GM21529 (cell line): ENCODE measurements at regions not wholly inside any gene's neighbourhood (a gene's known extent, or its start where the extent isn't known, plus 50 kb on each side); places are given as distances from the start of the nearest gene placed in this dataset.
A peak's percentile ranks its signal among the peaks of the same experiment; 100 is the strongest.

ENCODE experiments used
- ATAC-seq: cut with Tn5 transposase; IDR thresholded peaks from one replicate; pipeline ENCODE4 v1.9.1; 2021; ENCODE audit not compliant: unreplicated experiment

DNA sequence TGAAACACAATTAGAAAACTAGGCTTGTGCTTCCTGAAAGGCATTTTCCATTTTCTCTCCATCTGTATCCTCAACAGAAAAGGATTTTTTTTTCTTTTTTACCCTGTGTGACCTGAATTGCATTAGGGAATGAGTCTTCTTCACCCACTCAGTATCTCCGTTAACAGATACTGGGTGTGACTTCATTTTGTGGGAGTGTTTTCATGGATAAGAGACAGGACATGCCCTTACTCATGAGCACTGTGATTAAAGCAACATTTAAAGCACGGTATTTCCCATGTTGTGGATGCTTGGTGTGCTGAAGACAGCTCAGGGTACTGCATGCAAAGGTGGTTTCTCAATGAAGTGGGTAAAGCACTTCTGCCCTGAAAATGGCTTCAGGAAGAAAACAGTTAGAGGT lies 1397.3 kb upstream of the TMEM132C start:
- no peak for ATAC-seq

DNA sequence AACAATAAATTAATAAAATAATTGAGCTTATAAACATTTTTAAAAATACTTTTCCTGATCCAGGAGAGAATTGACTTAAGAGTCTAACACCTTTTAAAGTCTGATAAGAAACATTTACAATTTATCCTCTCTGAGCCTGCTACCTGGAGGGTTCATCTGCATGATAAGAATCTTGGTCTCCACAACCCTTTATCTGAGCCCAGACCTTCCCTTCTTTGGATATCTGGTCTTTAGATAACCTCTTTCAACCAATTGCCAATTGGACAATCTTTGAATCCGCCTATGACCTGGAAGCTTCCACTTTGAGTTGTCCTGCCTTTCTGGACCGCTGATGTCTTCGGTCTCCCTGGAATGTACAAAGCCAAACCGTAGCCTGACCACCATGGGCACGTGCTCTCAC lies 1393.3 kb upstream of the TMEM132C start:
- no peak for ATAC-seq

DNA sequence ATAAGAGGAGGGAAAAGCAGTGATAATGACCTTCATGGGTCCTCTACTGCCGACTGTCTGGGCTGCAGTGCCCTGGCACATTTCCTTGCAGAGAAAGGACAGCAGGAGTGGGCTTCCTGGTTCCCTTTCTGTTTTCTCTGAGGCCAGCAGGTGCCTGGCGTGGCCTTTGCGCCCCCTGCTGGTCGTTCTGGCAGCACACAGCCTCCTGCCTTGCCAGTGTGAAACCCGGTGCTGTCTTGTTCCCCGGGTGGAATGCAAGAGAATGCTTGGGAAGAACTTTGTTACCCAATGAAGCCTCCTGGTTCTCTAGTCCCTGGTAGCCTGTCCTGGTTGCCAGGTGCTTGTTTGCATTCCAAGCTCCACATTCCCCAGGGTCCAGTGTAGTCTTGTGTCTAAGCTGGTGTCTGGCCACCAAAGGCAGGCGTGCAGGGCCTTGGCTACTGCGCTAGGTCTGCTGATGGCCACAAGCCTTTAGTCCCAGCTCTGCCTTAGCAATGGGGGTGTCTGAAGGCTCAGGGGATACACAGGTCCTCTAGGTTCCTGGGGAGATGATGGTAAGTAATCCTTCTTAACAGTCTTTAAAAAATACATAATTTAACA lies 1392.4 kb upstream of the TMEM132C start:
- peak; percentile 93 for ATAC-seq

DNA sequence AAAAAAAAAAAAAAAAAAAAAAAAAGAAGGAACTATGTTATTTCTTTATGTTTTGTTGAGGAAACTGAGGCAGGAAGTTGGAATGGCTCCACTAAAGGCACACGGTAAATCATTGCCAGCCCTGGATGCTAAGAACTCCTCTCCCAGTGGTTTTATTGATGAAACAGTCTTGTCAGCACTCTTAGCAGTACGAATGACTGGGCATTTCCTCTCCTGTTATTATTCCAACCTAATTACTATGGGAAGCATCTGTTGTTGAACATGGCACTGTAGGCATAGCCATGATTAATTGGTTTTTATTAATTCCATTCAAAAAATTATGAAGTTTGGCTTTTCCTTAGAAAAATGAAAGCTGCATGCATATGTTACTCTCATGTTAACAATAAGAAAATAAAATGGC lies 1387.1 kb upstream of the TMEM132C start:
- ATAC-seq = no peak

DNA sequence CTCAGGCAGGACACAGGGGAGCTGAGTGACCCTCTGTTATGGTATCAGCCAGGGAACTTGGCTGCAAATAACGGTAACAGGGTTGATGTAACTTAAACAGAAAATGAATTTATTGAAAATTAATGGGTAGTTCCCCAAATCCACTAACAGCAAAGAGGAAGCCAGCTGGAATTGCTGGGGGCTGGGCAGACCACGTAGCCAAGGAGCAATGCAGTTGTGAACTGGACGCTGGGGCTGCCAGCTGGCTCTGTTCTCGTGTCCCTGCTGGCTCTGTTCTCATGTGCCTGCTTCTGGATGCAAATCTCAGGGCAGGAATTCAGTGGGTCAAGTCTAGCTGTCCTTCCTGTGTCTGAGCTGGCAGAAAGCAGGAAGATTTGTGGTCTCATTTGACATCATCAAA lies 1383.3 kb upstream of the TMEM132C start:
- ATAC-seq = no peak

DNA sequence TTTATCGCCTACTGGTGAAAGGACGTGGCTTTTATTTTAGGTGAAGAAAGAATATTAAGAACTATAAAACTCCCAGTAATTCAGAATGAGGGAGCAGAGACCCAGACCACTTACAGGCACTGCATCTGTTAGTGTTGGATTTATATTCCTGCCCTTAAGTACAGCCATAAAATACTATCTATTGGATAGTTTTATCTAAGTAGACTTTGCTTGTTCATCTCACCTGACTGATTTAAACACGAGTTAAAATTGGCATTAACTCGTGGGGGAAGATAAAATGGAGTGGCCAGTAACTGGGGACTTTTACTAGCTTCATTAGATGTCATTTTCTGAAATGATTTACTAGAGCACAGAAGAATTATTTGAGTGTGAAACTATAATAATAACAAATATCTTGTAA lies 1377.5 kb upstream of the TMEM132C start:
- ATAC-seq = no peak

DNA sequence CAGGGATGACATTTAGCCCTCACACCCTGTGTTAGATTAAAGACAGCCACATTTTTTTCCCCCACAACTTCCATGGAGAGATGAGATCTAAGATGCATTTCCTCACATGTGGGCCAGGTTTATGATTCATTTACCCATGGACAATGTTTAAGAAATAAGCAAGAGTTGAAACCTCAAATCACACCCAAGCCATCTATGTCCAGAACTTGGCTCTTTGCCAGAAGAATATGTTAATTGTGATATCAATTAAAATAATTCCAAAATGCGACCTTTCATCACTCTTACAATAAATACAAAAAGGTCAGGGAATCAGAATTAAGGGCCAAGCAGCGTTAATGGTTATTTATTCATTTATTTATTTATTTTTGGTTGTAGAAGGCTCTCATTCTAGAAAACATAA lies 1376.9 kb upstream of the TMEM132C start:
- ATAC-seq = no peak

DNA sequence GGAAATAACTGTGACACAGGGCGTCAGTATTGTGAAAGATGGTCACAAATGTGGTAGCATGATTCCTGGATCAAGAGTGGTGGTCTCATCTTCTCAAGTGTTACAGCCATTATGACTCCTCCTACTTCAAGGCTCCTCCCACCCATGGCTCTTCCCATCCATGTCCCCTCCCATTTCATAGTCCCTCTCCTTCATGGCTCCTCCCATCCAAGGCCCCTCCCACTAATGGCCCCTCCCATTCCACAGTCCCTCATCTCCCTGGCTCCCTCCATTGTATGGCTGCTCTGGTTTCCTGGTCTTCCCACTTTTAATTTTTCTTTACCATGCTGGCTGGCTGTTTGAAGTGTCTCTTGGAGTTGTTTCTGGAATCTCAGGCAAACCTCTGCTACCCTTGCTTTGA lies 1375.2 kb upstream of the TMEM132C start:
- ATAC-seq = no peak

DNA sequence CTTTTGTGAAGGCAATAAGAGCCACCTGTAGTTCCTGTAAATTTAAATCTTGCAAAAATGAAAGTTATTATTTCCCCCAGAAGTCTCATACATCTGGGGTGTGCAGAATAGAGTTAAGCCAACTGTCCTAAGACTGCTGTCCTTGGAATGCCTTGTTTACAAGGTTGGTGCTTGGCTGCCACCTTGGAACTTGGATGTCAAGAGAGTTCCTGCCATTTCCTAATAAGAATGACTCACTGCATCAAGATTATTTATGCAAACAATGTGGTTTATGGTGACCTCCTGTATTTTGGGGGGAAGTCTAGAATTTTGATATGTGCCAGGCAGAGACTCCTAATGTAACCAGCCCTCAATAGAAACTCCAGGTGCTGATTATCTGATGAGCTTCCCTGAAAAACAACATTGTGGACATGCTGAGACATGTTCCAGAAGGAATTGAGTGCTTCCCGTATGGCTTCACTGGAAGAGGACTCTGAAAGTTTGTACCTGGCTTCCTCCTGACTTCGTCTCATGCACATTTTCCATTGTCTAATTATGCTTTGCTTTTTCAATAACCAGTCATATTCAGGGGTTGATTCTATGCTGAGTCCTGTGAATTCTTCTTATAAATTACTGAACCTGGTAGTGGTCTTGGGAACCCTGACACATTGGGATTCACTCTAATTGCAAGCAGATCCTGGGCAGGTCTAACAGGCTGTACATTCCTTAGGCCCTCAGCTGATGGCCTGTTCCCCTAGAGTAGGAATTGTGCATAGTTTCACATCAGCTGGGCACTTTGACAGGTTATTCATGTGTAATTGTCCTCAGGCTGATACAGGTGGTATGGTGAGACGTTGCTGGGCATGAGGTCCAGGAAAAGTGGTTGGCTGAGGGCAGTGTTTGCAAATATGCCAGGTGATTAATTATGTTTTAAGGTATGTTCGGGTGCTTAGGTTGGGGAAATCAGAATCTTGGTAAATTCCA lies 1370.7 kb upstream of the TMEM132C start:
- no peak for ATAC-seq

DNA sequence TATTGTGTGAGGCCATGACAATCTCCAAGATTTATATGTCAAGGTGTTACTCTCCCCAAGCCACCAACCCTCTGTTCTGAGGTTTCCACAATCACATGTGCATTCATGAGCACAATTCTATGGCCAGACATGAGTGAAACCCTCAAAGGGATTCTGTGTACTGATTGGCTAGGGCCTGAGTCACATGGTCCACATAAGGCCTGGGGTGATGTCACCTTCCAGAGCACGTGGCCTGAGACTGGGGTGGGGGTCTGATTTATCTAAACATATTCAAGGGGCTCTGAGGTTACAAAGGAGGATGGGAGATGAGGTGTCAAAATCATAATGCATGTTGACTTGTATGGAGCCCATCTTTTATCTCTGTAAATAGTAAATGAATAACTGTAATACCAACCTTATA lies 1369.9 kb upstream of the TMEM132C start:
- no peak for ATAC-seq

DNA sequence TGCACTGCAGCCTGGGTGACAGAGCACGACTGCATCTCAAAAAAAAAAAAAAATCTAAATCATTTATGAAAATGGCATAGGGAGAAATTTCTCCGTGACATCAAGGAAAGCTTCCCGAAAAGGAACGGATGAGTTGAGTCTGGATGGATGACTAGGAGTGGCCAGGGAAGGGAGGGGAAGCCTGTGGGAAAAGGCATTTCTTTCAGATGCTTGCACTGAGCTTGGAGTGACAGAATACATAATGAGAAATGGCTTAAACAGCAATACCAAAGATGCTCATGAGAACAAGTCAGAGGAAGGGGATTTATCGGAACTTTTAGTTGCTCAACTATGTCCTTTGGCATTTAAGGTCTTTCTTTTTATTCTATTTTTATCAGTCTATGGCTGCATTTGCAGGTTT lies 1369.2 kb upstream of the TMEM132C start:
- ATAC-seq = no peak

DNA sequence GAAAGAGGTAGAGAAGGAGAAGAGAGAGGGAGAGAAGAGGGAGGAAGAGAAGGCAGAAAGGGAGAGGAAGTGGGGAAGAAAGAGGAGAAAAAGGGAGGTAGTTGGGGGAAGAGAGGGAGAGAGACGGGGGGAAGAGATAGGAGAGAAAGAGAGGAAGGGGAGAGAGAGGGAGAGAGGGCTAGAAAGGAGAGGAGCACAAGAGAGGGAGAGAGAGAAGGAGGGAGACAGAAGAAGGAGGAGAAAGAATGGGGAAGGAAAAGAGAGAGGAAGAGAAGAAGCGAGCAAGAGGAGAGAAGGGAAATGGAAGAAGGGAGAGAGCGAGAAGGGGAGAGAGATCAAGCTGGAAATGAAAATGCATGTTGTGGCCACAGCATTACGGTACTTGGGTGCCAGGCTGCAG lies 1368.4 kb upstream of the TMEM132C start:
- no peak for ATAC-seq

DNA sequence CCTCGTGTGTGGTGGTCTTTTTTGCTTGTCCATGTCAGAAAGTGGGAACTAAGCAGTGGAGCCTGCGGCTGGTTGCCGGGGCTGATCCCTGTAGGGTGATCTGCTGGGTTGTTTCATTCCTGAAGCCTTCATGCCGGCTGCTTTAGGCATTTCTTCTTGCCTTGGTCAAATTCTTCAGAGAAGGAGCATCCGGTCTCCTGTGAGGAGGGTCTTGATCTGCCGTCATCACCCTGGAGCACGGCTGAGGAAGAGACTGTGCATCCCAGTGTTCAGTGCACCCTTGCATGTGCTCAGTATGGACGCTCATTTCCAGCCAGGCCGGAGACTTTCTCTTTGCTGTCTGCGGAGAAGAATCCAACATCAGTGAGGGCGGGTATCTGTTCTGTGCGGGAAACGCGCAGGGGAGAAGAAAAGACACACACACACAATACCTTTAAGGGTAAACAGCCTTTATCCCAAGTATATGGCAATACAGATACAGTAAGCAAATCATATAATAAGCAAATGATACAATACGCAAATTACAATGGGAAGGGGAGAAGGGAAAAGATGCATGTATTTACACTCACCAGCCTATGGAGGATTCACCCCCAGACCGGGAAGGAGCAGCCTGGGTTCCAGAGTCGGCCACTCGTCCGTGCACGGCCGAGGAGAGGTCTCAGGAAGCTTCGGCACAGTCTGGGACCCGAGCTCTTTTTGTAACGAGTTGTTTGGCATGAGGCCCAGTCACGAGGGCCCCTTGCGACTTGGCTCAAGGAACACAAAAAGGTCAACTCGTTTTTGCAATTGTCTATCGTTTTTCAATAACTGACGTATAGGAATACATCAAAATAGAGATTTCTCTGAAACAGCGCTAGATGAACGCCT lies 1366.8 kb upstream of the TMEM132C start:
- no peak for ATAC-seq

DNA sequence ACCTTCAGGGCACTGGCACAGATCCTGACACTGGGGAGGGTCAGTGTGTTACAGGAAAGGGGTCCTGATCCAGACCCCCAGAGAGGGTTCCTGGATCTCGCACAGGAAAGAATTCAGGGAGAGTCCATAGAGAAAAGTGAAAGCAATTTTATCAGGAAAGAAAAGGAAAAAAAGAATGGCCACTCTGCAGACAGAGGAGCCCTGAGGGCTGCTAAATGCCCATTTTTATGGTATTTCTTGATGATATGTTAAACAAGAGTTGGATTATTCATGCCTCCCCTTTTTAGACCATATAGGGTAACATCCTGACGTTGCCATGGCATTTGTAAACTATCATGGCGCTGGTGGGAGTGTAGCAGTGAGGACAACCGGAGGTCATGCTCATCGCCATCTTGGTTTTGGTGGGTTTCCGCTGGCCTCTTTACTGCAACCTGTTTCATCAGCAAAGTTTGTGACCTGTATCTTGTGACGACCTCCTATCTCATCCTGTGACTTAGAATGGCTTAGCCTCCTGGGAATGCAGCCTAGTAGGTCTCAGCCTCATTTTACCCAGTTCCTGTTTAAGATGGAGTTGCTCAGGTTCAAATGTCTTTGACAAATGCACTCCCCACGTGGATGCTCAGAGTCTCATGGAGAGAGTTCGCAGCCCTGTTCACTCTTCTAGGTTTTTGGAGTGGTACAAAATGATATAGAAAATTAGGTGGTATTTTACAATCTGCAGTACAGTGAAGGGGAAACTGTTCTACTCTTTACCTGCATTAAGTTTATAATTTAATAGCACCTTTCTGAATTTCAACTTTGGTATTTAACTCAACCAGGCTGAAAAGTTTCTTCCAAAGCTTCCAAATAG lies 1363.7 kb upstream of the TMEM132C start:
- ATAC-seq = no peak

DNA sequence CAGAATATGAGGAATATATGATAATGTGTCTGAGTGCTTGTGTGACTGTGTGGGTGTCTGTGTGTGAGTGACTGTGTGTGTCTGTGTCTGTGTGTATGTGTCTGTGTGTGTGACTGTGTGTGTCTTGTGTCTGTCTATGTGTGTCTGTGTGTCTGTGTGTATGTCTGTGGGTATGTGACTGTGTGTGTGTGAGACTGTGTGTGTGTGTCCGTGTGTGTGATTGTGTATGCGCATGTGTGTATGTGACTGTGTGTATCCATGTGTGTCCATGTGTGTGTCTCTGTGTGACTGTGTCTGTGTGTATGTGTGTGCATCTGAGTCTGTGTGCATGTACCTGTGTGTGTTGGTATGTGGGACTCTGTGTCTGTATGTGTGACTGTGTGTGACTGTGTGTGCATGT lies 1361.2 kb upstream of the TMEM132C start:
- no peak for ATAC-seq

DNA sequence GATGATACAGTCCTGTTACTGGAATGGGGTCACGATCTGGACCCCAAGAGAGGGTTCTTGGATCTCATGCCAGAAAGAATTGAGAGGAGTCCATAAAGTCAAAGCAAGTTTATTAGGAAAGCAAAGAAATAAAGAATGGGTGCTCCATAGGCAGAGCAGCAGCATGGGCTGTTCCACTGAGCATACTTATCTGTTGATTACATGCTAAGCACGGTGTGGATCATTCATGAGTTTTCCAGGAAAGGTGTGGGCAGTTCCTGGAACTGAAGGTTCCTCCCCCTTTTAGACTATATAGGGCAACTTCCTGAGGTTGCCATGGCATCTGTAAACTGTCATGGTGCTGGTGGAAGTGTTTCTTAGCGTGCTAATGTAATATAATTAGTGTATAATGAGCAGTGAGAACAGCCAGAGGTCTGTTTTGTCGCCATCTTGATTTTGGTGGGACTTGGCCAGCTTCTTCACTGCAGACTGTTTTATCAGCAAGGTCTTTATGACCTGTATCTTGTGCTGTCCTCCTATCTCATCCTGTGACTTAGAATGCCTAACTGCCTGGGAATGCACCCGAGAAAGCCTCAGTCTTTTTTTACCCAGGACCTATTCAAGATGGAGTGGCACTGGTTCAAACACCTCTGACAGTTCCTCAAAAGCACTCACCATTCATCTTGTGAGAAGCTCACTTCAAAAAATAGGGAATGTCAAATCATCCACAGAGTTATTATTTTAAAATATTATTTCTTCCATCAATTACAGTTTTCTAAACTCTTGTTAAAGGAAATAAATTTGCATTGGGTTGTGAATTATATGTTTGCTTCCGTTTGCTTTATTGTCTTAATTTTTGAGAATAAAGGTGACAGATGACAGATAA lies 1358.8 kb upstream of the TMEM132C start:
- no peak for ATAC-seq

DNA sequence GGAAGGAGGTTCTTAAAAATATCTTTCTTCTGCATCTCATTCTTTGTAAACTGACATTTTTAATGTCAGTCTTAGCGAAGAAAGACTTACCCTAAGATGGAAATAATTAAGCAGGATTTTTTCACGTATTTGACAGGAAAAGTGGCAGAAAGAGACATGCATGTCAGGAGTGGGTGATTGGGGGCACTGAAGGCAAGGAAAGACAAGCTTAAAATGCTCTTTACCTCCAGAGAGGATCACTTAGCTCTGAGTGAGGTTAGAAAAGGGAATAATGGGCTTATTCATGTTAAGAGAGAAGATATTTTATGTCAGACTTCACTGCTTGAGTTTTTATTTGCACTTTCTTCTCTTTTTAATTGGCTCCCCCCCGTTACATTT lies 1358.2 kb upstream of the TMEM132C start:
- ATAC-seq = no peak

DNA sequence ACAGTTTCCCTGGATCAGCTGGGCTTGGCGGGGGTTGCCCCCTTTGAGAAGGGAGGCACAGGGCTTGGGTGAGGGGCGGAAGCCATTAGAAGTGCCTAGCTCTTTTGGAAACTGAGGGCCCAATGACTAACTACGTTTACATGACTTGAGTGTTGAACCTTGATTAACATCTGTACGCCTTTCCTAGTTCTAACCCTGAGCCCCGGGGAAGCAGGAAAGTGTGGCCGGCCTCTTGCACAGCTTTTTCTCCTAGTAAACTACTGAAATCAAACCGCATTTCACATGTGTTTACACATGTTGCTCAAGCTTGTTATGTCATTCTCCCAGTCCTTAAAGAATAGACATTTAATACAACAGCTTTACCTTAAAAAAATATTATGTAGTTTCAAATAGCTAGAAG lies 1356.4 kb upstream of the TMEM132C start:
- no peak for ATAC-seq

DNA sequence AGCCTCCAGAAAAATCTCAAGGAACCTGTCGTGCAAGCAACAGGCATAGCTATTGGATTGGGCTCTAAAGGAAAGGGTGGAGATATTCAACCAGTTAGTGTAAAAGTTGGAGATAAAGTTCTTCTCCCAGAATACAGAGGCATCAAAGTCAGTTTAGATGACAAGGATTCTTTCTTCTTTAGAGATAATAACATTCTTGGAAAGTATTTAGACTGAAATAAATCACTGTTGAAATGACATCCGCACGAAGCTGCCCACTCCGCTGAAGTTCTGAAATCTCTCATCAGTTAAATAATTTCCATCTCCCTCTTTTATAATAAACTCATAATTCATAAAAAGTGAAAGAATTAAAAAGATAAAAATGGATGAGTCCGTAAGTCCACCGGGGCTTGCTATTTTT lies 1354.9 kb upstream of the TMEM132C start:
- ATAC-seq = no peak
